ENCODE measurements at regions not wholly inside any gene's neighbourhood (a gene's known extent, or its start where the extent isn't known, plus 50 kb on each side); places are given as distances from the start of the nearest gene placed in this dataset.

- TF ChIP-seq CTCF (IDR thresholded peaks at IDR 0.05): no peak
- TF ChIP-seq POLR2A (IDR thresholded peaks at IDR 0.05): no peak
These were observed 86.0 kb upstream of the TNRC6A start for GRCh38 chr16:24643489-24643888.

All from Peyer's patch (tissue), 4 donors.